Transverse colon (tissue), 4 donors: ENCODE measurements at regions not wholly inside any gene's neighbourhood (a gene's known extent, or its start where the extent isn't known, plus 50 kb on each side); places are given as distances from the start of the nearest gene placed in this dataset.

Source experiments
- POLR2A ChIP-seq: fragments of 450-650 bp; IDR thresholded peaks from one replicate; pipeline ENCODE4 v1.6.1; 2016; ENCODE audit warnings: antibody characterized with exemption, mild to moderate bottlenecking, moderate library complexity
- POLR2AphosphoS5 ChIP-seq, 3 donors: sonication (generic); formaldehyde crosslinking; IDR thresholded peaks; one replicate each; pipeline ENCODE4 v1.6.1; 2016; ENCODE audit warnings: antibody characterized with exemption in 3 of 3
- TF ChIP-seq, protein P1 (sequence below), 5 experiments: fragments of 200-600 bp in 3 of 5; fragments of 450-650 bp in 2 of 5; sonication (generic) in 3 of 5; IDR thresholded peaks; 1 replicate in 2 of 5; 2 replicates in 3 of 5; pipeline ENCODE4 v1.5.1; 2016 to 2017; ENCODE audit warnings: antibody characterized with exemption in 5 of 5, inconsistent platforms in 3 of 5, mild to moderate bottlenecking in 2 of 5, moderate library complexity in 1 of 5

DNA sequence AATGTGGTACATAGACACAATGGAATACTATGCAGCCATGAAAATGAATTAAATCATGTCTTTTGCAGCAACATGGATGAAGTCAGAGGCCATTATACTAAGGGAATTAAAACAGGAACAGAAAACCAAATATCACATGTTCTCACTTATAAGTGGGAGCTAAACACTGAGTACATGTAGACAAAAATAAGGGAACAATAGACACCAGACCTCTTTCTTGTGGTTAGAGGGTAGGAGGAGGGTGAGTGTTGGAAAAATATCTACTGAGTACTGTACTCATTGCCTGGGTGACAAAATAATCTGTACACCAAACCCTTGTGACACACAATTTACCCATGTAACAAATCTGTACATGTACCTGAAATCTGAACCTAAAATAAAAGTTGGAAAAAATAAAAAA, 59.1 kb upstream of the ANO5 start:
- TF ChIP-seq, protein P1, sequence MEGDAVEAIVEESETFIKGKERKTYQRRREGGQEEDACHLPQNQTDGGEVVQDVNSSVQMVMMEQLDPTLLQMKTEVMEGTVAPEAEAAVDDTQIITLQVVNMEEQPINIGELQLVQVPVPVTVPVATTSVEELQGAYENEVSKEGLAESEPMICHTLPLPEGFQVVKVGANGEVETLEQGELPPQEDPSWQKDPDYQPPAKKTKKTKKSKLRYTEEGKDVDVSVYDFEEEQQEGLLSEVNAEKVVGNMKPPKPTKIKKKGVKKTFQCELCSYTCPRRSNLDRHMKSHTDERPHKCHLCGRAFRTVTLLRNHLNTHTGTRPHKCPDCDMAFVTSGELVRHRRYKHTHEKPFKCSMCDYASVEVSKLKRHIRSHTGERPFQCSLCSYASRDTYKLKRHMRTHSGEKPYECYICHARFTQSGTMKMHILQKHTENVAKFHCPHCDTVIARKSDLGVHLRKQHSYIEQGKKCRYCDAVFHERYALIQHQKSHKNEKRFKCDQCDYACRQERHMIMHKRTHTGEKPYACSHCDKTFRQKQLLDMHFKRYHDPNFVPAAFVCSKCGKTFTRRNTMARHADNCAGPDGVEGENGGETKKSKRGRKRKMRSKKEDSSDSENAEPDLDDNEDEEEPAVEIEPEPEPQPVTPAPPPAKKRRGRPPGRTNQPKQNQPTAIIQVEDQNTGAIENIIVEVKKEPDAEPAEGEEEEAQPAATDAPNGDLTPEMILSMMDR (IDR thresholded peaks at IDR 0.05), result no peak
- no peak for TF ChIP-seq POLR2A
- no peak for TF ChIP-seq POLR2AphosphoS5 (IDR thresholded peaks at IDR 0.05)
